GM23248 (cell line): ENCODE measurements at regions not wholly inside any gene's neighbourhood (a gene's known extent, or its start where the extent isn't known, plus 50 kb on each side); places are given as distances from the start of the nearest gene placed in this dataset.

Experiments
- DNase-seq: peaks from one replicate; pipeline ENCODE4 v3.0.0-alpha.2; 2015
- H2AFZ ChIP-seq: fragments of 200-600 bp; sonication (generic); 2 replicates; pipeline ENCODE4 v1.6.1; 2016; ENCODE audit warnings: antibody characterized with exemption
- H3F3A ChIP-seq: fragments of 200-600 bp; sonication (generic); 2 replicates; pipeline ENCODE4 v1.6.1; 2016; ENCODE audit warnings: mild to moderate bottlenecking, antibody characterized with exemption, mixed run types; ENCODE audit not compliant: insufficient read depth
- H3K27ac ChIP-seq: fragments of 200-600 bp; sonication (generic); 2 replicates; pipeline ENCODE4 v1.5.1; 2016; ENCODE audit warnings: mild to moderate bottlenecking
- H3K27me3 ChIP-seq: fragments of 200-600 bp; sonication (generic); replicated peaks from 2 replicates; pipeline ENCODE4 v1.6.1; 2016; ENCODE audit warnings: mild to moderate bottlenecking; ENCODE audit not compliant: insufficient read depth
- H3K36me3 ChIP-seq: fragments of 200-600 bp; sonication (generic); 2 replicates; pipeline ENCODE4 v1.6.1; 2016; ENCODE audit warnings: low read depth, mild to moderate bottlenecking
- H3K4me1 ChIP-seq: fragments of 200-600 bp; sonication (generic); 2 replicates; pipeline ENCODE4 v1.6.1; 2016; ENCODE audit warnings: mild to moderate bottlenecking; ENCODE audit not compliant: insufficient read depth
- H3K4me2 ChIP-seq: fragments of 200-600 bp; sonication (generic); one replicate; pipeline ENCODE4 v1.6.1; 2016; ENCODE audit warnings: mild to moderate bottlenecking; ENCODE audit not compliant: unreplicated experiment
- H3K4me3 ChIP-seq: fragments of 200-600 bp; sonication (generic); 2 replicates; pipeline ENCODE4 v1.5.1; 2016; ENCODE audit warnings: mild to moderate bottlenecking
- H3K79me2 ChIP-seq: fragments of 200-600 bp; sonication (generic); 2 replicates; pipeline ENCODE4 v1.6.1; 2016; ENCODE audit warnings: mild to moderate bottlenecking; ENCODE audit not compliant: insufficient read depth
- H3K9ac ChIP-seq: fragments of 200-600 bp; sonication (generic); 2 replicates; pipeline ENCODE4 v1.6.1; 2016; ENCODE audit warnings: mild to moderate bottlenecking
- H3K9me2 ChIP-seq: fragments of 200-600 bp; sonication (generic); 2 replicates; pipeline ENCODE4 v1.6.1; 2016; ENCODE audit warnings: mixed run types, mild to moderate bottlenecking, moderate library complexity; ENCODE audit not compliant: insufficient read depth
- H3K9me3 ChIP-seq: fragments of 200-600 bp; sonication (generic); one replicate; pipeline ENCODE4 v1.6.1; 2017; ENCODE audit warnings: low read depth
- H4K20me1 ChIP-seq: fragments of 200-600 bp; sonication (generic); 2 replicates; pipeline ENCODE4 v1.6.0; 2016; ENCODE audit not compliant: insufficient read depth
- EZH2 ChIP-seq: fragments of 200-600 bp; sonication (generic); IDR thresholded peaks from 2 replicates; pipeline ENCODE4 v1.6.1; 2018; ENCODE audit warnings: antibody characterized with exemption, mild to moderate bottlenecking; ENCODE audit not compliant: insufficient read depth, poor library complexity, severe bottlenecking
- EZH2phosphoT487 ChIP-seq: fragments of 200-600 bp; sonication (generic); IDR thresholded peaks from 2 replicates; pipeline ENCODE4 v1.6.1; 2018; ENCODE audit warnings: antibody characterized with exemption, moderate library complexity, mild to moderate bottlenecking, low read depth; ENCODE audit not compliant: insufficient read depth
- WGBS, 2 experiments: methylation state at CpG; one replicate each; pipeline ENCODE4 v1.1.6; 2015 to 2017; ENCODE audit warnings: low lambda C conversion rate in 2 of 2, low coverage in 1 of 2; ENCODE audit errors: missing lambda C conversion rate in 2 of 2; 5-methylcytosine and 5-hydroxymethylcytosine counted together
- in situ Hi-C: fragments of 300-500 bp; cut with MboI; formaldehyde crosslinking; loops from 2 replicates; pipeline ENCODE4 v1.15.0; 2020

- WGBS, 2 experiments: 47 to 48% methylated on average over 5 of the region's 5 CpGs
- H3K4me3 ChIP-seq: no peak overlapping the region
- no peaks in the 10 kb centered on the region for H3F3A ChIP-seq
- H3K9me2 ChIP-seq: no peaks in the 10 kb centered on the region
- TF ChIP-seq EZH2phosphoT487: no peak
- no peak for TF ChIP-seq EZH2
- in situ Hi-C loops: no loop called here
- no peak overlapping the region for H3K9ac ChIP-seq
- DNase-seq: no peak
- no peak overlapping the region for H2AFZ ChIP-seq
- H3K4me2 ChIP-seq: no peak overlapping the region
- H3K27me3 ChIP-seq: peaks cover 52% of the 10 kb centered on the region
- H3K79me2 ChIP-seq: no peaks in the 10 kb centered on the region
- no peaks in the 10 kb centered on the region for H4K20me1 ChIP-seq
- H3K27ac ChIP-seq: no peak overlapping the region
- no peaks in the 10 kb centered on the region for H3K4me1 ChIP-seq
- no peaks in the 10 kb centered on the region for H3K9me3 ChIP-seq
- H3K36me3 ChIP-seq: no peaks in the 10 kb centered on the region
Measured at GRCh38 chr22:22094921-22095320, 112.3 kb upstream of the TOP3B start.

- DNase-seq: no peak
- no peak overlapping the region for H3K4me3 ChIP-seq
- H3K4me1 ChIP-seq: no peaks in the 10 kb centered on the region
- H3K27me3 ChIP-seq: peaks cover 52% of the 10 kb centered on the region
- 49 to 53% methylated on average over 6 of the region's 6 CpGs for WGBS, 2 experiments
- no peak overlapping the region for H3K4me2 ChIP-seq
- in situ Hi-C loops: no loop called here
- H3K79me2 ChIP-seq: no peaks in the 10 kb centered on the region
- no peak overlapping the region for H2AFZ ChIP-seq
- no peaks in the 10 kb centered on the region for H3F3A ChIP-seq
- H3K36me3 ChIP-seq: no peaks in the 10 kb centered on the region
- no peak overlapping the region for H3K9ac ChIP-seq
- H3K9me3 ChIP-seq: no peaks in the 10 kb centered on the region
- TF ChIP-seq EZH2 (no peak), EZH2phosphoT487 (no peak)
- no peaks in the 10 kb centered on the region for H4K20me1 ChIP-seq
- no peak overlapping the region for H3K27ac ChIP-seq
- H3K9me2 ChIP-seq: no peaks in the 10 kb centered on the region
Measured at GRCh38 chr22:22094514-22094913, 111.9 kb upstream of the TOP3B start.

- DNase-seq: no peak
- Histone ChIP-seq H3K9me3 (no peaks in the 10 kb centered on the region), H4K20me1 (no peaks in the 10 kb centered on the region), H3K79me2 (no peaks in the 10 kb centered on the region), H3K4me3 (no peak overlapping the region), H3K4me1 (no peaks in the 10 kb centered on the region), H3K9me2 (no peaks in the 10 kb centered on the region), H3K27ac (no peak overlapping the region), H3K36me3 (no peaks in the 10 kb centered on the region), H3K4me2 (no peak overlapping the region), H3K9ac (no peak overlapping the region), H2AFZ (no peak overlapping the region), H3K27me3 (peaks cover 56% of the 10 kb centered on the region), H3F3A (no peaks in the 10 kb centered on the region)
- in situ Hi-C loops: no loop called here
- 32 to 47% methylated on average over 1 of the region's 1 CpG for WGBS, 2 experiments
- TF ChIP-seq EZH2phosphoT487: no peak
- TF ChIP-seq EZH2: no peak
Measured at GRCh38 chr22:22093743-22094142, 111.2 kb upstream of the TOP3B start.

- Histone ChIP-seq H3K27me3 (peaks cover 52% of the 10 kb centered on the region), H3K9me2 (no peaks in the 10 kb centered on the region), H3K36me3 (no peaks in the 10 kb centered on the region), H3K4me2 (no peak overlapping the region), H4K20me1 (no peaks in the 10 kb centered on the region), H3K9ac (no peak overlapping the region), H3K27ac (no peak overlapping the region), H3K79me2 (no peaks in the 10 kb centered on the region), H3K9me3 (no peaks in the 10 kb centered on the region), H3K4me3 (no peak overlapping the region), H2AFZ (no peak overlapping the region), H3K4me1 (no peaks in the 10 kb centered on the region), H3F3A (no peaks in the 10 kb centered on the region)
- TF ChIP-seq EZH2 (no peak), EZH2phosphoT487 (no peak)
- WGBS, 2 experiments: 45 to 53% methylated on average over 1 of the region's 1 CpG
- in situ Hi-C loops: no loop called here
- no peak for DNase-seq
Measured at GRCh38 chr22:22092974-22093373, 110.4 kb upstream of the TOP3B start.

GRCh38 chr22:22092101-22092500, 109.5 kb upstream of the TOP3B start:
- Histone ChIP-seq H3K9me2 (no peaks in the 10 kb centered on the region), H3K4me3 (no peak overlapping the region), H2AFZ (no peak overlapping the region), H3K9ac (no peak overlapping the region), H3K9me3 (no peaks in the 10 kb centered on the region), H3K36me3 (no peaks in the 10 kb centered on the region), H3K4me1 (no peaks in the 10 kb centered on the region), H3K4me2 (no peak overlapping the region), H3K79me2 (no peaks in the 10 kb centered on the region), H3K27me3 (peaks cover 44% of the 10 kb centered on the region), H3K27ac (no peak overlapping the region), H3F3A (no peaks in the 10 kb centered on the region), H4K20me1 (no peaks in the 10 kb centered on the region)
- no peak for DNase-seq
- WGBS, 2 experiments: 20 to 25% methylated on average over 3 of the region's 3 CpGs
- in situ Hi-C loops: no loop called here
- no peak for TF ChIP-seq EZH2
- TF ChIP-seq EZH2phosphoT487: no peak
